ENCODE measurements at regions not wholly inside any gene's neighbourhood (a gene's known extent, or its start where the extent isn't known, plus 50 kb on each side); places are given as distances from the start of the nearest gene placed in this dataset.
"Not testable (repeated sequence)": the region's sequence is repeated elsewhere in the genome, so short reads cannot be mapped to it uniquely, and the experiment has no call there.

DNA sequence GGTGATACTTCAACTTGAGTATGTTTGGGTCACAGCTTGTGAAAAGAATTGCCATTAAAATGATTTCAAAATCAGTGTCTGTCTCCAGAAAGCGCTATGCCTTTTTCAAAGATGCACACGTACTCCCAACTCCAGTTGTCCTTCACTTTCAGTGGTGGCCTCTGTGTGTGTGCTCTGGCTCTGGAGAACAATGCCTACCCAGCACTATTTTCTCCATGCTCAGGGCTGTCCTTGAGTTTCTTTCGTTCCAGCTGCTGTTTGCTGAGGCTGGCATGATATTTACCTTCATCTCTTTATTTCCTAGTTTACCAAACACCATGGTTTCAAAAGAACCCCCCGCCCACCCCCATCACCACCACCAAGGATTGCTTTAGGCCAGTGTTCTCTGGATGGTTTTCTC lies 136.8 kb downstream of the QRSL1 start:
- DNase-seq = no peak

DNA sequence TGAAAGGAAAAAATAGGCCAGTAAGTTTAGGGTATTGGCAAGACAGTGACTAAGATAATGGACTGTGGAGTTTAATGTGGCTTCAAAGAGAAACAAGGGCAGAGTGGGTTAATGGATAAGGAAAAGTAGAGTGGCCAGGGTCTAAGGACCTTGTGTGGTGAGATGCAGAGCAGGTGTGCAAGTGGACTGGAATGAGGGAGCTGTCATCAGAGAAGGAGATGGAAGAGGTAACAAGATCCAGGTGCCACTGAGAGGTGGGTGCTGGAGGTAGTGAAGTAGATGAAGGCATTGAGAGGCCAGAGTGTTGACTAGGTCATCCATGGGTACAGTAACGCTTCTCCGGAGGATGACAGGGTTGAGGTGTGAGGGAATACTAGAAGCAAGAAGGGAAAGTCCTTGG lies 136.1 kb downstream of the QRSL1 start:
- DNase-seq = no peak

DNA sequence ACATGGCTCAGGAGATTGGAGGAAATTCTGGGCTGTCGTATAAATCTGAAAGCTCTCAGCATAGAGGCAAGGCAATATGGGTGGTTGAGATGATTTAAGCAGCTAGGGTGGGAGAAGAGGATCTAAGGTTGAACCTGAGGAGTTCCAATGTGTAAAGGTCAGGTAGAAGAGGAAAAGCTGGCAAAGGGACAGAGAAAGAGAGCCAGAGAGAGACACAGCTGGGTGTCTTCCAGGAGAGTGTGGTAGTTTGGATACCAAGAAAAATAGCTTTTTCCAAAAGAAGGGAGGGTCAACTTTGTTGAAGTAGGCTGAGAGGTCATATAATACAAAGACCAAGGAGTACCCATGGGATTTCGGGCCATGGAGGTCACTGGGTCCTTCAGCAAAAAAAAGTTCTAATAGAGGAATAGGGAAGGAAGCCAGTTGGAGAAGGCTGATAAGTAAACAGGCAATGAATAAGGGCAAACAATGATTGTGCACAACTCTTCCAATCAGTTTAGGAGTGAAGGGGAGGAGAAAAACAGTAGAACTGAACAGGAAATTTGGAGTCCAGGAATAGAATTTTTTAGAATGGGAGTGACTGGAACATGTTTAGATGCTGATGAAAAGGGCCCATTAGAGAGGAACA lies 135.1 kb downstream of the QRSL1 start:
- no peak for DNase-seq

DNA sequence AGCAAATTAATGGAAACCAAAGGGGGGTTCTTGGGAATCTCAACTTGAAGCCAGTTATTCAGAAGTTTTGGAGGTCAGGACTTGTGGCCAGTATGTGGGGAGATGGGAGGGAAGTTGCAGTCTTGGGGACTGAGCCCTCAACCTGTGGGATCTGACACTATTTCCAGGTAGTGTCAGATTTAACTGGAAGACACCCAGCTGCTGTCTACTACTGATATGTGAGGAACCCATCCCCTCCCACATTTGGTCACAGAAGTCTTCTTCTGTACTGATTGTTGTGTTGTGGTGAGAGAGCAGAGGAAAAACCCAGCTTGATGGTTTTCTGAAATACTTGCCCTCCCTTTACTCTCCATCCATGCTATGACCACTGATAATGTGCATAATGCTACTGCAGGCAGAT lies 134.0 kb downstream of the QRSL1 start:
- no peak for DNase-seq

DNA sequence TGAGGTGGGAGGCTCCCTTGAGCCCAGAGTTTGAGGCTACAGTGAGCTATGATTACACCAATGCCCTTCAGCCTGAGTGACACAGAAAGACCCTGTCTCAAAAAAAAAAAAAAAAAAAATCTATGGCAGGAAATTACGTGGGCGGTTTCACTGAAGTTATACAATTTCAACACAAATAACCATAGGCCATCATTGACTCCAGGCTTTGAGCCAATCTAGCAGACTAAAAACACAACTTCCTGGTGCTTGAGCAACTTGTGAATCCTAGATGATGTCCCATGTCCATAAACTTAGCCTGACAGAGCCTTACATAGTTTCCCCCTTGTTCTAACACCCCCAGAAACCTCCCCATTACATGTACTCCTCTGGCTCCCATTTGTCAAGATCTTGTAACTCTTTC lies 131.8 kb downstream of the QRSL1 start:
- DNase-seq = no peak

DNA sequence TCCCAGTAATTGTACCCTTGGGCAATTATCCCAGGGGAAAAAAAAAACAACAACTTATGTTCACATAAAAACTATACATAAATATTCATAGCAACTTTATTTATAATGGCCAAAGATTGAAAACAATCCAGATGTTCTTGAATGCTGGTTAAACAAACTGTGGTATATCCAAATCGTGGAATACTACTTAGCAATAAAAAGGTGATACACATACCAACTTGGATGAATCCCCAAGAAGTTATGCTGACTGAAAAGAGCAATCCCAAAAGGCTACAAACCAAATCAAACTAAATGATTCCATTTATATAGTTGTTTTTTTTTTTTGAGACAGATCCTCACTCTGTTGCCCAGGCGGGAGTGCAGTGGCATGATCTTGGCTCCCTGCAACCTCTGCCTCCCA lies 129.7 kb downstream of the QRSL1 start:
- DNase-seq = no peak

DNA sequence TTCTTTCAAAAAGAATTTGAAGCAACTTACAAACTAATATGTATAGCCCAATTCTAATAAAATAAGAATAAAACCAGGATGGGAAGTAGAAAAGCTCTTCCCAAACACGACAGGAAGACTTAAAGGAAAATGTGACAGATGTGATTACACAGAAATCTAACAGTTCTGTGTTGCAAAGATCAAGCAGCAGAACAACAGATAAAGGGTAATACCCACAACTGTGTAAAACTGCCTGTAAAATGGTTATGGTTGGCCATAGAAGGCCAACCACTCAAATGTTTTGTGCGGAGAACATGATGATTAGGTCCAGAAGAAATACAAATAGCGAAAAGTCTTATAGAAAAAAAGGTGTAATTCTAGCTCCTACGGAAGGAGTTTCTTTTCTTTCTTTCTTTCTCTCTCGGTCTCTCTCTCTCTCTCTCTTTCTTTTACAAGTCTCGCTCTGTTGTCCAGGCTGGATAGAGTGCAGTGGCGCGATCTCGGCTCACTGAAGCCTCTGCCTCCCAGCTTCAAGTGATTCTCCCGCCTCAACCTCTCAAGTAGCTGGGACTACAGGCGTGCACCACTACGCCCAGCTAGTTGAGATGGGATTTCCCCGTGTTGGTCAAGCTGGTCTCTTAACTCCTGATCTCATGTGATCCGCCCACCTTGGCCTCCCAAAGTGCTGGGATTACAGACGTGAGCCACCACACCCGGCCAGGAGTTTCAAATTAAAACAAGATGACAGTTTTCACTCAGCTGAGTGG lies 128.5 kb downstream of the QRSL1 start:
- no peak for DNase-seq

DNA sequence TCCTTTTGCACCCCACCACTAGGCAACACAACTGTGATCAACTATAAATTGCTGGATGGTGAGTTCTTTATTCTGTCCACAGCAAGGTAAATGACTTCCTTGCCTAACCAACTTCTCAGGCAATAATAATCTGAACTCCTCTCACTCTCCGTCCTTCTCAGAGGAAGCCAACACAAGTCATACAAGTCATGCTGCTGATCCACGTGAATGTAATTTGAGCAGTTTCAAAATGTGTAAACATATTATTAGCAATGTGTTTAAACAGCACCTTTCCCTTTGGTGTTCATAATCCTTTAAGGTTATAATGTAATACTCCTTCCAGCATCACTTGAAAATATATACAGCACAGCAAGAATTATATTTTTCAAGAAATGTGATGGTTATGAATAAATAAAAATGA lies 127.9 kb downstream of the QRSL1 start:
- no peak for DNase-seq

DNA sequence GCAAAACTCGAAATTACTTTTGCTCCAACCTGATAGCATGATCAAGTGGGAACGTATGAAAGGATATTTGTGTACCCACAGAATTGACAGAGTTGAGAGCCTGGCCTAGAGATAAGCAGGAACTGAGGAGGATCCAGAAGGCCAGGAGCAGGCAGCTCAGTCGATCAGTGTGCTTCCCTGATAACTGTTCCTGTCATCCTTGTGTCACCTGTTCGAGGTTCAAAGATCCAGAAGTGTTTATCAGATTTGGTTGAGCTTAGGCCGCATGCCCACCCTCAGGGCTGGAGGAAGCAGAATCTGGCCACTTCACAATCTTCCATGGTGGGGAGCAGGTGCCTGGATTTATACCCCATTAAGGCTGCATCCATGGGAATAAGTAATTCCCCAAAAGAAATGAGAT lies 124.8 kb downstream of the QRSL1 start:
- DNase-seq = no peak

DNA sequence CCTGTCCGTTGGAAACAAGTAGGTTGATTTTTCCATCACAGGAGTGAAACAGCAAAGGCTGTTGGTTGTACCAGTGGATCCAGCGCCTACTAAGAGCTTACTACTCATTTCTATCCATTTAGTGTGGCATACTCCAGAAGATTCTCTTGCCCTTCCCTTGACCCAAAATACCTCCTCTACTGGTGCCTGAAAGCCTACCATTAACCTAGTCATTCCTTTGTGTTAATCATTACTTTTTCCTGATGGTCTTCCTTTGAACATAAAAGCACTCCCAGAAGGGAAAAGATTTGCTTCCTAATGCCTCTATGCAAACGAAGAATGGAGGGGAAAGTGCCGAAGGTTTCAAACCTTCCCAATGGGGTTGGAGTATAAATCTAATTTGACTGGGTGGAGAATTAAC lies 123.3 kb downstream of the QRSL1 start:
- no peak for DNase-seq

DNA sequence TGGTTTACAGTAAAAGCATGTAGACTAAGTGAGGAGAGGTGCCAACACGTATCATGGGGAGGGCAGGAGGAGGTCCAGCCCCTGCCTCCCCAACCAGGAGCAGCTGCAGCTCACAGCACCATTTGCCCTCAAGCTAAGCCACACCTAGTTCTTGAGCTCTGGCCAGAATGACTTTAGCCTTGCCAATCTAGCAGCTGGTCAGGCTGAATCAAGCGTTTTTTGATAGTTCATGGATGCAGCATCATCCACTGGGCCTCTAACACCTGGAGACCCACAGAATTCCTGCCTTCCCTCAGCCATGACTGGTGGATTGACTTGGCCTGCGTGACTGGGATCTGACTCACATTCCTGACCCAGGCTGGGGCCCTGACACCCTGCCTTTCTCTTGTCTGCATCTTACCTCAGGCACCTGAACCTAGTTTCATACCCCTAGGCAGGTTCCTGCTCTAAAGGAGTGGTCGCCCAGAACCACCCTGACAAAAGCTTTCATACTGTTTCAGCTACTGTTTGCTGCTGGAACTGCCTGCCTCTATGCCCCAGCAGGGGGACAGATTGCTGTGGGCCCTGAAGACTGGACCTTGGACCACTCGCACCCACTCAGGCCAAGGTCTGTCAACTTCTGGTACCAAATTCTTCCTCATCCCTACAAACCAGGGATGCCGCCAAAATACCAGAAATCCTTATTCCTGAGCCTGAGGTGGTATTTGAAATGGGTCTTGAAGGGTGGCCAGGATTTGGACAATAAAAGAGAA lies 122.3 kb downstream of the QRSL1 start:
- DNase-seq = peak; percentile 49 to 72

DNA sequence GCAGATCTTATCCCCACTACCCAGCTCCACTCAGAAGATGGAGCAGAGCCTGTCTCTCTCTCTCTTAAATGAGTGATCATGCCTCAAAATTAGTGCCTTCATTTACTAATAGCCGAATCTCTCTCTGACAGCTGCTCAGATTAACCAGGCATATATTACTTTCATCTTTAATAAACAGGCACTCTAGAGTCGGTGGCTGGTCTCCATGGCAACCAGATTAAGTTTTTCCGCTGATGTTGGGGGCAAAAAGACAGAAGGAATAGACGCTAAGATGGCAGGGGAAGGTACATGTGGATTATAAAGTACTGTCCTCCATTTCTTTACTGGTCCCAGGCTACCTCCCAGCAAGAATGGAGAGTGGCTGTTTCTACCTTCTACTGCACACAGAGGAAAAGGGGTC lies 121.6 kb downstream of the QRSL1 start:
- peak; percentile 81 to 90 for DNase-seq

DNA sequence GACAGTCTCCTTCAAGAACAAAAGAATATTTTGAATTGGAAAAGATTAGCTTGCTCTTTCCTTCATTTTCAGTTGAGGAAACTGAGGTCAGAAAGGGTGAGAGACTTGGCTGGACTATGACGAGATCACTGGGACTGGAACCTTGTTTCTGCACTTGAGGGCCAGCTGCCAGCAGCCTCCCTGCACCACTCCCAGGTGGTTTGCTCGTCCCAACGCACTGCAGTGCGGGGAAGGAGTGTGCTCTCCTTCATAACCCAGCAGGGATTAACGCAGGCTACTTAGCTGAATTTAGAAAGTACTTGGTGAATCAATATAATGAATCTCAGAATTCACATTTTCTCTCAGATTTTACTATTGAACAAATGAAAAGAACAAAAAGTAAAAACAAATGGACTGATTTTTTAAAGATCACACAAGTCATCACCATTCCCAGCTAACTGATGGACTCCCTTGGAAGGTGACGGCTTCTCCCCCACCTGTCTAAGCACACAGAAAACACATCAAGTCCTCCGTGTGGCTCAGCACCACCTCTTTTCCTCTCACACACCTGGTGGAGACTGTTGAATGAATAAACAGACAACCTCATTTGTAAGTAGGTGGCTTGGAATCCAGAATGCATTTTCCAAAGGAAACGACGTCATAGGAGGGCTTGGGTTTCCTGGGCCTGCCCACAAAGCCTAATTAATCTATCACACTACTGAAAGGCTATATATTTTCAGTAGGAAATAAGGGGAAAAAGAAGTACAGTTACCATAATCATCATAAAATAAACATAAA lies 121.0 kb downstream of the QRSL1 start:
- peak; percentile 12 to 41 for DNase-seq

DNA sequence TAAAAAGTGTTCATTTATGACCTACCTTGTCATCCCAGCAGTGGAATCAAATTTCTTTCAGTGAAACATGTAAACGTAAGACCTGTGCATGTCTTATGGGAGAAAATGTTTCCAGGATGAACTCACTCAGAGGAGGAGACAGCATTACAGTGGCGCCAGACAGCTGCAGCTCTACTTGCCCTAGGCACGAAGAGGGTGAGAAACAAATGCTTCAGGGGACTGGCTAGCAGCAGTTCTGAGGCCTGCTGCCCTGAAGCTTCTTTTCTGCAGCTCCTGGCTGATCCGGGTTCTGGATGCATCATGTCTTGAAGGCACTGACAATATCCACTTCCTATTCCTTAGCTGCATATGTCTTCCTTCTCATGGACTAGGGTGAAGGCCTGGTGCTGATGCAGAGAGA lies 120.2 kb downstream of the QRSL1 start:
- no peak for DNase-seq

DNA sequence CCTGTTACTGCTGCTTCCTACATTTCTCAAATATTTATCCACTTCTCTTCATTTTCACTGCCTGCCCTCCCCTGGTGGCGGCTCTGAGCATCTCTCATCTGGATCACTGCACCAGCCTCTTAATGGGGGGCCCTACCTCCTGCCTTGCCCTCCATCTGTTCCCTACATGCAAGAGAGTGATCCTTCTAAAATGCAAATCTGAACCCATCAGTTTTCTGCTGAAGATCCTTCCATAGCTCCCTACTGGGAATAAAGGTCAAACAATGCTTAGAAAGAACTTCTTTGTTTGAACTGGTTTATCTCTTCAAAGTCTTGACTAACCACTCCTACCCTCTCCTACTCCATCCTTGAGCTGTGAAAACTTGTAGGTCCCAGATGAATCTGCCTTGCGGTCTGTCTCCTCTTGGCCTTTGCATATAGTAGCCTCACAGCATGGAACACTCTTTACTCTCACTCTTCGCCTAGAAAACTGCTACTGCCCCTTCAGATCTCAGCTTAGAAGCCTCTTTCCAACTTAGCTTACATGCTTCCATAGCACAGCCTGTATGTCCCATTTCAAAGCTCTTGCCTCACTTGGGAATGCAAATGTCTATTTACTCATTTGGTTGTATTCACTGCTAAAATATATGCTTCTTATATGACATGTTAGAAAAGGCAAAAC lies 119.3 kb downstream of the QRSL1 start:
- peak in 1 of 2 experiments; percentile 56 for DNase-seq

DNA sequence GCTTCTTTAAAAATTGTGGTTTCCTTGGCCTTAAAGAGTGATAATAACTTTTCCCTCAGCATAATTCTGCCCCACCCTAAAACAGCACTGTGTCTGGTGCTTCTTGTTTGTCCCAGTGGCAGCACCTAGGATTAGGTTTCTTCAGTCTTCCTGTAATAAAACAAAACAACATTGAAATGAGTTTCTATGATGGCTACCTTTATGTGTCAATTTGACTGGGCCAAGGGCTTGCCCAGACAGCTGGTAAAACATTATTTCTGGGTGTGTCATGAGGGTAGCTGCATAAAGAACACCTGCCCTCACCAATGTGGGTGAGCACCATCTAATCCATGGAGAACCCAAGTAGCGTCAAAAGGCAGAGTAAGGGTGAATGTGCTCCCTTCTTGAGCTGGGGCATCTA lies 117.8 kb downstream of the QRSL1 start:
- DNase-seq = no peak

DNA sequence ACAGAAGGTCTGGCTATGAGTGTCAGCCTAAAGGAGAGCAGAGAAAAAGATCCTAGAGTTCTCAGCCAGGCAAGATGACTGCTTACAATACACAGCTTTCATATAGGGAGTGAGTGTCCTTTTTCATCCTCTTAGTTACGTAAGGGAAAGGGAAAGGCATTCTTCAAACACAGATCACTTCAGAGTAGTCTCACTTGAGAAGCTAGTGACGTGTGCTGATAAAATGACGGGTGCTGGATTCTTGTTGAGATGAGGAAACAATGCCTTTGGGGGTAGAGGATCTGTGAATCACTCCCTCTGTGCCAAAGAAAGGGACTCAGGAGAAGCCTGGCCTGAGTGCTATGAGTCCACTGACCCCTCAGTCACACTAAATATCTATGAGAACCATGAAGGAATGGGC lies 117.3 kb downstream of the QRSL1 start:
- peak in 1 of 2 experiments; percentile 51 for DNase-seq

DNA sequence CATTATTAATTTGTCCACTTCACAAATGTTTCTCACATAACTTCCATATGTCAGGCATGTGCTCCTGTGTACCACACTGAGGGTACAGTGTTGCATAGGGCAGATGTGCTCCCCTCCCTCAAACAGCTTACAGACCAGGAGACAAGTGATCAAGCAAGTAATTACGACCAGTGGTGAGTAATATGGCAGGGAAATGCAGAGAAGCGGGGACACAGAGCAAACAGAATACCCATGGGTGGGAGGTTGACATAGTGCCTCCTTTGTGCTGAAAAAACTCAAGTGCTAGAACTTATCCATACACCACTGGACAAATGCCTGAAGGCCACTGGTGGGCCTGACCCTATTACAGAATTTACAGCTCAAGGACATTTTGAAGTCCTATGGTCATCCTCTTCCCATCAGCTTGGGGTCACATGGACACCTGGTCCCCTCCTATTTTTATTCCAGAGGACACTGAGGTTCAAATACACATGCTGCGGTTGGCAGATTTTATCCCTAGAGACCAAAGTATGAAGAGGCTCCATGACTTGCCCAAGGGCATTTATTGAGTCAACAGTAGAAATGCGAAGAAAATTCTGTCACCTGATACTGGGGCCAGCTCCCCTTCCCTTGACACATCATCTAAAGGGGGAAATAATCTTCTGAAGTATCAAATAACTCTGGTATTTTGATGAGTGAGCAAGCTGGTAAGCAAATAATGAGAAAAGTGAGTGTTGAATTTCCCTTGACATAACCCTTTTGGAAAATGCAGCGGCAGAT lies 116.6 kb downstream of the QRSL1 start:
- peak; percentile 39 to 84 for DNase-seq

DNA sequence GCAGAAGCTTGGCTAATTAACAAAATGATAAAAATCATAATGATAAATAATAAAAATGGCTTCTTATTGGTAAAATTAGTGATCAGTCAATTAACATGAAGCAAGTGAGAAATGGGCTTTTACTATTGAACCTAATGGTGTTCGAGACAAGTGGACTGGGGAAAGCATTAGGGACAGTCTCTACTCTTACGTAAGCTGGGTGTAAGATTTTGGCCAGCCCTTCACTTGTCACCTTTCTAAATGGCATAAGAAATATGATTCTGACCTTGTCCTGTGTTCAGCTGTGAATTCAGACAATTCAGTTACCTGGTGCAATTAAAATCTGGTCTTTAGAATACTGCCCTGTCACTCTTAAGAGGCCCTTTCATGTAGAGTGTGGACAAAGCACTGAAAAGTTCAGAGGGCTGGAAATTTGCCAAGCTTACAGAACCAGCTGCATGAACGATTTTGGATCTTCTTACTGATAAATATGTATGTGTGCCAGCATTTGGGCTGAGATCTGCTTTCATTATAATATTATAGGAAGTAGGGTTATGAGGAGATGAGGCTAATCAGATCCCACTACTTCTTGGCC lies 115.9 kb downstream of the QRSL1 start:
- peak in 1 of 2 experiments; percentile 21 for DNase-seq

DNA sequence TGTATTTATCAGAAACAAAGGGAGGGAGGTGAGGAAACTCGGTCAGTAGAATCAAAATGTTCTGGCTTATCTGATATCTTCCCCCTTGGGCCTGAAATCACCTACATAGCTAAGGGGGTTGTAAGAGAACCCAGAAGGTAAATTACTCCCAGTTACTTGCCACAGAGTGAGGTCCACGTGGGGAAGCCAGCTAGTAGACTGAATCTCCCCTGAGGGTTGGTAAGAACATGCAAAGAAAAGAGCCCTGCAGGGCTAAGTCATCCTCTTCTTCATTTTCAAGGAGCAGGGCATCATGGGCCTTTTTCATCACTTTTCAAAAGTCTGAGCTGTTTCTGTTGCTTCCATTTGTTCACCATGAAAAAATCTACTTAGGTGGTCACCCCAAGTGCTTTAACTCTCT lies 115.4 kb downstream of the QRSL1 start:
- DNase-seq = no peak

DNA sequence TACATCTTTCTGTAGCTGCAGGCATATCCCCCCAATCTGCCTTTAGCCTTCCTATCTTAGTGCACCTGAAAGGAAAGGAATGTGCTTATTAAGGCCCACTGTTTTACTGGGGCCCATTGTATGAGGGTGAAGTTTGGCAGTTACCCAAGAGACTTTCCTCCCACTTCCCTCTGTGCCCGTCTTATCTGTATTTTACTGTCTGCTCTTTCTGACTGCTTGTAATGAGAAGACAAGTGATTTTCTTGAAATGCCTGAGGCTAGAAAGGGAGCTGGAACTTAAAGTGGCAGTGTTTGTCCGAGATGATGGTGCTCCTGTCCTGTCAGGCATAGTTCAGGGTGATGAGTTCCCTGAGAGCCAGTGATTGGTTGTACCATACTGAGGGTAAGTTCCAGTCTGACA lies 114.7 kb downstream of the QRSL1 start:
- not testable (repeated sequence) for DNase-seq

DNA sequence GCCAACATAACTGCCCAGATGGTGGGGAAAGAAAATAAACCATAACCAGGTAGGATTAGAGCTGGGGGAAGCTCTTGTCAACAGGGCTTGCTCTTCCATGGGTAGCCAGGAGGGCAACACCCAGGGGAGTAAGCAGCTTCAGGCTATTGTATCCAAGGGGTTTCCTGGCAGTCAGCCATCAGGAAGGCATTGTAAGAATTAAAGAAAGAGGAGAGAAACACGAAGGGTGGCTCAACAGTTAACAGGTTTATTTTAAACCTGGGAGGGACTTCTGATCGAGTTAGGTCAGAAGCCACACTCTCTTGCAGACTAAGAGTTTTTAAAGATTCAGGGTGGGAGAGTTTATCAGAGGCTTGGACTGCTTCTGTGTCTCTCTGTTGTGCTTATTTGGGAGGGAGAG lies 114.2 kb downstream of the QRSL1 start:
- peak in 1 of 2 experiments; percentile 28 for DNase-seq
